CD4-positive, alpha-beta T cell treated with Interleukin-12 subunit alpha and Interleukin-12 subunit beta, for 1 hour (primary cell): ENCODE measurements at regions not wholly inside any gene's neighbourhood (a gene's known extent, or its start where the extent isn't known, plus 50 kb on each side); places are given as distances from the start of the nearest gene placed in this dataset.

Source experiments
- DNase-seq: peaks from one replicate; pipeline ENCODE4 v3.0.0-alpha.2; 2020

- no peak for DNase-seq
Observed at GRCh38 chr6:111958534-111958933, 85.3 kb upstream of the FYN start.

- DNase-seq, result no peak
Observed at GRCh38 chr6:111959766-111960165, 86.5 kb upstream of the FYN start.

DNA sequence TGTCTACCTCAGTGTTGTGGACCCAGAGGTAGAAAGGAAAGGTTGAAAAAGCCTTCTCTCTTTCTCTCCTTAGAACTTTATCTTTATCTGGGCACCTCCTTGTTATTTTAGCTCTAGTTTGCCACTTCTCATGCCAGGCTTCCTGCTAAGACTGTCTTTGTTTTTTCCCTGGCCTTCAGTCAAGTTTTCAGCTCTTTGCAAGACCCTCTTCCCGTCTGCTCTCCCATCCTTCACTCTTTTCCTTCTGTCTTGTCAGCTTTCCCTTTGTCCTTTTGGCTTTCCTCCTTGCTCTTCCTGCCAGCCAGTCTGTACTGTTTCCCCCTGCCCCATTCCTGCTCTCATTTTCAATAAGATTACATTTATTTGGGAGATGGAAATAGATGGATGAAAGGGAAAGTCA, 86.8 kb upstream of the CCN6 start:
- no peak for DNase-seq

- DNase-seq, result no peak
Observed at GRCh38 chr6:111970426-111970825, 83.5 kb upstream of the CCN6 start.

GRCh38 chr6:111971181-111971841, 82.6 kb upstream of the CCN6 start:
- DNase-seq, result no peak

DNA sequence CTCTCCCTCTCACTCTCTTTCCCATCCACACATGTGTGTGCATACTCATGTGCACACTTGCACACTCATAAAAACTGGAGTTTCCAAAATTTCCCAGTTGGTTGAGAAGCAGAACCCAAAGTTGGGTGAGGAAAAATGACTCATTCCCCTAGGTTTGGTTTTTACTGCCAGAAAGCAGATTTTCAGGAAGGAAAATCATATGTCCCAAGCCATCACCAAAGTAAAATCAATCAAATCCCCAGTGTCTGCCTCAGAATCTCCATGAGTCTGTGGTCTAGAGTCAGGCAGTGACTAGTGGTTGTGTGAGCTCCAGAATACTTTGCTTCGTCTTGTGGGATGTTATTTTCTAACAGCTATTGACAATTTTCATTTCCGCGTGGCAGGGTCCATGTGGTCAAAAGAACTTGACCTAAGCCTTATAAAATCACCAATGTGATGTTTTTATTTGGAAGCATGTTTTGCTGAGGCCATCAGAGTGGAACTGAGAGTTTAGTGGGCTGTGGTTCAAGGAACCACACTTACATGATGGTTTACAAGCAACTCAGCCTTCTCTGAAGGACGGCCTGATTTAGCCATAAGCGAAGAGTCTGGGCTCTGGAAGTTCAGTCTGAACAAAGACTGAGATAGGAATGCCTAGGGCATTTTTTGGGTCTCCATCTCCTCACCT, 81.9 kb upstream of the CCN6 start:
- DNase-seq, result no peak

- DNase-seq, result peak; percentile 31
Observed at GRCh38 chr6:111972745-111973117, 81.2 kb upstream of the CCN6 start.

- peak; percentile 69 for DNase-seq
Observed at GRCh38 chr6:111973118-111973761, 80.7 kb upstream of the CCN6 start.

GRCh38 chr6:111973927-111974639, 79.8 kb upstream of the CCN6 start:
- no peak for DNase-seq

DNA sequence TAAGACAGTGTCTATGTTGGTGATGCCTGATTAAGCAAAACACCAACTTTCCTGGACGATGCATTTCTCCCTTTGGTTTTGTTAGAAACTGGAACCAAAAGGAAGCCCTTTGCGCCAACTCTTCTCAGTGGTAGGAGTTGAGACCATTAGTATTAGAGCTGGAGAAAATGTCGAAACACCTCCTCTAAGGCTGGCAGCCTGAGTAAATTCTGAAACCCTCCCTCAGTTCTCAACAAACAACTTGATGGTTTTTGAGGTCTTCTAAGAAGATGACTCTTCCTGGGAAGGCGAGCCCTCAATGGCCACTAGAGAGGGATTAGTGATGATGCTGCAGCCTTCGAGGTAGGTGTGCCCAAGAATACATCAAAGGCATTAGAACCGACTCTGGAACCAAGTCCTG, 78.4 kb upstream of the CCN6 start:
- no peak for DNase-seq

DNA sequence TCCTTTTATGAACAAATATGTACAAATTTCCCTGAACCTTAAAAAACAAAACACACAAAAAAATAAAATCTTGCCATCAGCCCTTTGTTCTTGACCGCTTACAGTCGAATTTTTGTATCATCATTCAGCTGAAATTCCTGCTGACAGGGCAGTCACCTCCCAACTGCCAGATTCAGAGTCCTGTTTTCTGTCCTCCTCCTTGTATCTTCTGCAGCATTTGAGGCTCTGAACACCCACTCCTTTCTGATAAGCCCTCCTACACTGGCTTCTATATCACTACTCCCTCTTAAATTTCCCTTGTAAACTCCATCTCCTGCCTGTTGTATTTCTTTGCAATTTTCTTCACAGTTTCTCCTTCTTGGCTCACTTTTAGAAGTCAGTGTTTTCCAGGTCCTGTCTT, 77.8 kb upstream of the CCN6 start:
- no peak for DNase-seq

DNA sequence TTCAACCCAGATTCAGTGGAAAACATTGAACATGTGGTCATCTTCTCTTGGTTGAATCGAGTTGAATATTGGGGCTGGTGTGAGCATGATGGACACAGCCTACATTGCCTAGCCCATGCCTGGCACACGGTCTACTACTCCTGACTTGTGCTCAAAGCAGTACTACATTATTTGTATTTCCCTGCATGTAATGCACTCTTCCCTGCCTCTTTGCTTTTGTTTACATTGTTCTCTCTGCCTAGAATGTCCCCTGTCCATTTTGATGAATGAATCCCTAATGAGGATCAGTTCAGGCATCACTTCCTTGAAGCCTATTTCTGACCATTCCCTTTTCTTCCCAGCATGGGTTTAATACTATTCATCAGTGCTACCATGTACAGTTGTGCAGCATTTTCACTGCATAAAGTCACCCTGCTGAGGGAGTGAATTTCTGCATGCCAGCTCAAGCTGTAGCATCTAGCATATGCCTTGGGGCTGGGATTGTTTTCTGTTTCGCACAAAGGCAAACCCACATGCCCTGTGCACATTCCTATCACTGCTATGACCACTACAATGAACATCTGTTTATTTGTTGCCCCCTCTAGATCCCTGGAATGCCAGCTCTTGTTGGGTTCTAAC, 75.3 kb upstream of the CCN6 start:
- no peak for DNase-seq

DNA sequence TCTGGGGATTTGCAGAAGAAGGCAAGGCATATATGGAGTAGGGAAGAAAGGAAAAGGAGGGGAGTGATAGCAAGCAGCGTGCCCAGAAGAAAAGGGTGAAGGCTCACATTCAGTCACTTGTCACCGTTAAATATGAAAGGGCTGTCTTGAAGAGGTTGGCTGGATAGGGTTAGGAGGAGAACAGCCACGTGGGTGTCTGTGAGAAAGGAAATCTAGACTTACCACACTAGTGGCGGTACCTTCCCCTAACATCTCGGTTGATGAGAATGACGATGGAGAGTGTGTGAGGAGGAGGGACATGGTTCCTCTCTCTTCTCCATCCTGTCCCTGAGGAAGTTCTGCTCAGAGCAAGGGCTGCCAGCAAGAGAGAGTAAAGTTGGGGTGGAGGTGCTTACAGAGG, 74.3 kb upstream of the CCN6 start:
- no peak for DNase-seq

DNA sequence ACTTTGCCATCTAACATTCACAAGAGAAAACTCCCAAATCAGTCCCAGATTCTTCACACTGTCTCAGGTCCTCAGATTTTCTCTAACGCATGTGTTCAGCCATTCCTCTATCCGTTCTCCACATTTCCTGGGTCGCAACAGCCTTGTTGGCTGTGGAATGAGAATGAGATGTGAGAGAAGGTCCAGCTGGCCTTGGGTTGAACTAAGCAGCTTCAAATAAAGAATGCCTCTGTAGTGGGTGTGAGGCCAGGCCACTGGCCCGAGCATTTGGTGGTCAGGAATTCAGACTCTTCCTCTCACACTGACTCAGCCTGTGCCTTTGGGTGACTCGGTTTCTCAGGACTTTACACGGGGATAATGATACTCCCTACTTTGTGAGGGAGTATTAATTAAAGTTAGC, 73.8 kb upstream of the CCN6 start:
- DNase-seq, result no peak

DNA sequence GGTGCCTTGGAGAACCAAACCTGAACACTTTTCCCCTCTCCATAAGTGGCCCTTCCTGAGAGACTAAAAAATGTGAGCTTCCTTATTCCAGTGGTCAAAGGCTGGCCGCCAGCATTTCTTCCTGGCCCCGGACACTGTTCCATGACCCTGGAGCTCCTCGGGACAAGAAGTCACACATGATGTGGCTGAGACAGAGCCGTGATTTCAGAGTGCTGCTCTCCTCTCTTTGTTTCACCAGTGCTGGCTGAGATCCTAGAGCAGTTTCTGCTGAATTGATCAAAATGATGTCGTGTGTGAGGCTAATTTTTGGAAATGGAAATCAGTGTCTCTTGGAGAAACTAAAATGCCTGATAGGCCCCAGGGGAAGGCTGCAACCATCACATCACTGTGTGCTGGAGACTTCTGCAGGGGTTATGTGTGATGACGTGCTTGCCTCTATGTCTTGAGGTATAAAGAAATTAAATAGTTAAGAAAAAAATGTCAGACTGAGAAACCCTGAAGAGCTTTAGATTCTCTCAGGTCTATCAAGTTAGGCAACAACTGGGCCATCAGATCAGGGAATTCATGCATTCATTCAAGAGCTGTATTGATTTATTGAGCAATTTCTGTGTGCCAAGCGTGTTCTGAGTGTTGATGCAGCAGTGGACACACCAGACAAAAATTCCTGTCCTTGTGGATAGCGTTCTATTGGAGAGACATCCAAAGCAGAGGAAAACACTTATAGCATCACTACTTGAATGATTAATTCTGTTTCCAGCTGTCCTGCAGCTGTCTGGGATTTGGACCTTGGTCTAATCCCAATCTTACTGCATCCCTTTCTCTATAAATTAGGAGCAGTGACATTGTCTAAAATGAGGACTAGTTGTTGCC, 72.7 kb upstream of the CCN6 start:
- no peak for DNase-seq

GRCh38 chr6:111982681-111983080, 71.2 kb upstream of the CCN6 start:
- DNase-seq, result no peak

GRCh38 chr6:111983193-111983592, 70.7 kb upstream of the CCN6 start:
- no peak for DNase-seq

DNA sequence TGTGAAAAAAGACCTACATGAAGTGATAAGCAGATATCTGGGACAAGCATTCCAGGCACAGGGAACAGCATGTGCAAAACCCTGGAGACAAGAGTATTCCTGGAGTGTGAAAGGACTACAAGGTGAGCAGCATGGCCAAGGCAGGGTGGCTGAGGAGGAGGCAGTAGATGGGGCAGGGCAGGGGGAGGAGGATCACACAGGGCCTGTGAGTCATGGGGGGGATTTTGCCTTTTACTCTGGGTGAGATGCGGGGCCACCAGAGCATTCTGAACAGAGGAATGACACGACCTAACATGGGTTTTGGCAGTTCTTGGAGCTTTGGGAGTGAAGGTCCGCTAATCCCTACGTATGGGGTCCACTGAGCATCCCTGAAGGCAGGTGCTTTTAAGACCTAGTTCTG, 69.8 kb upstream of the CCN6 start:
- no peak for DNase-seq

- no peak for DNase-seq
Observed at GRCh38 chr6:111984516-111985201, 69.2 kb upstream of the CCN6 start.

GRCh38 chr6:111985202-111985731, 68.6 kb upstream of the CCN6 start:
- peak; percentile 48 for DNase-seq

DNA sequence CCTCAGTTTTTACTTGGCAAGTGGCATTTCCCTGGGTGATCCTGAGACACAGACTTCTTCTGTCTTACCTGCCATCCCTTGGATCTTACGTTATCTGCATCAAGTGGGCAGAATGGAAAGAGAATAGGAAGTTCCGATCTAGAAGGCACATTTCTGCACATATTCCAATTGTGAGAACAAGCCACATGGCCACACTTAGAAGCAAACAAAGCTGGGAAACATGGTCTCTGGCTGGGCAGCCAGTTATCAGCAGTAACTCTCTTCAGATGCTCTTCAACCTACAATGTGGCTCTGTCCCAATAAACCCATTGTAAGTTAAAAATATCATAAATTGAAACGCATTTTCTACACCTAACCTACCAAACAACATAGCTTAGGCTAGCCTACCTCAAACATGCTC, 67.3 kb upstream of the CCN6 start:
- DNase-seq, result no peak

- DNase-seq, result no peak
Observed at GRCh38 chr6:111987295-111987694, 66.6 kb upstream of the CCN6 start.
